OCI-LY3 (cell line): ENCODE measurements at regions not wholly inside any gene's neighbourhood (a gene's known extent, or its start where the extent isn't known, plus 50 kb on each side); places are given as distances from the start of the nearest gene placed in this dataset.

Experiments used
- H2AFZ ChIP-seq: fragments of 200-600, 300-600 bp; shearing (Covaris generic); 2 replicates; pipeline ENCODE4 v1.6.0; 2014; ENCODE audit warnings: antibody characterized with exemption, low read depth, low read length
- H3K27ac ChIP-seq: fragments of 200-600, 300-600 bp; sonication (generic); 2 replicates; pipeline ENCODE4 v1.5.1; 2014; ENCODE audit warnings: mild to moderate bottlenecking, low read length, moderate library complexity, mixed read lengths
- H3K27me3 ChIP-seq: fragments of 200-600, 300-600 bp; sonication (generic); 2 replicates; pipeline ENCODE4 v1.6.1; 2014; ENCODE audit warnings: low read depth, low read length, mixed read lengths
- H3K36me3 ChIP-seq: fragments of 200-600, 300-600 bp; sonication (generic); replicated peaks from 2 replicates; pipeline ENCODE3; 2014; ENCODE audit warnings: low read depth, low read length, mixed read lengths
- H3K4me1 ChIP-seq: fragments of 300-600, 200-600 bp; sonication (generic); 2 replicates; pipeline ENCODE4 v1.6.1; 2014; ENCODE audit warnings: low read length, mixed read lengths
- H3K4me2 ChIP-seq: fragments of 200-600, 300-600 bp; sonication (generic); 2 replicates; pipeline ENCODE4 v1.6.1; 2014; ENCODE audit warnings: low read length, mixed read lengths
- H3K4me3 ChIP-seq: fragments of 300-600, 200-600 bp; sonication (generic); 2 replicates; pipeline ENCODE4 v1.5.1; 2014; ENCODE audit warnings: antibody characterized with exemption, mild to moderate bottlenecking, low read length, moderate library complexity
- H3K79me2 ChIP-seq: fragments of 300-600, 200-600 bp; shearing (Covaris generic); 2 replicates; pipeline ENCODE4 v1.6.1; 2014; ENCODE audit warnings: mild to moderate bottlenecking, low read length, mixed read lengths
- H3K9ac ChIP-seq: fragments of 300-600, 200-600 bp; shearing (Covaris generic); 2 replicates; pipeline ENCODE4 v1.6.0; 2014; ENCODE audit warnings: mild to moderate bottlenecking, low read length, moderate library complexity
- H3K9me3 ChIP-seq: fragments of 200-600, 300-600 bp; shearing (Covaris generic); 2 replicates; pipeline ENCODE4 v1.6.1; 2014; ENCODE audit warnings: low read length, mixed read lengths; ENCODE audit not compliant: insufficient read depth
- H4K20me1 ChIP-seq: fragments of 200-600, 300-600 bp; sonication (generic); 2 replicates; pipeline ENCODE4 v1.6.1; 2016; ENCODE audit warnings: low read length, mixed read lengths; ENCODE audit not compliant: insufficient read depth
- EZH2phosphoT487 ChIP-seq: fragments of 200-600 bp; shearing (Covaris generic); IDR thresholded peaks from 2 replicates; pipeline ENCODE4 v1.6.1; 2018; ENCODE audit warnings: antibody characterized with exemption, mixed run types, low read depth
- TF ChIP-seq, protein P1 (sequence below): fragments of 200-600, 300-600 bp; sonication (generic); IDR thresholded peaks from 2 replicates; pipeline ENCODE4 v1.5.1; 2014; ENCODE audit warnings: antibody characterized with exemption, low read length, low read depth

DNA sequence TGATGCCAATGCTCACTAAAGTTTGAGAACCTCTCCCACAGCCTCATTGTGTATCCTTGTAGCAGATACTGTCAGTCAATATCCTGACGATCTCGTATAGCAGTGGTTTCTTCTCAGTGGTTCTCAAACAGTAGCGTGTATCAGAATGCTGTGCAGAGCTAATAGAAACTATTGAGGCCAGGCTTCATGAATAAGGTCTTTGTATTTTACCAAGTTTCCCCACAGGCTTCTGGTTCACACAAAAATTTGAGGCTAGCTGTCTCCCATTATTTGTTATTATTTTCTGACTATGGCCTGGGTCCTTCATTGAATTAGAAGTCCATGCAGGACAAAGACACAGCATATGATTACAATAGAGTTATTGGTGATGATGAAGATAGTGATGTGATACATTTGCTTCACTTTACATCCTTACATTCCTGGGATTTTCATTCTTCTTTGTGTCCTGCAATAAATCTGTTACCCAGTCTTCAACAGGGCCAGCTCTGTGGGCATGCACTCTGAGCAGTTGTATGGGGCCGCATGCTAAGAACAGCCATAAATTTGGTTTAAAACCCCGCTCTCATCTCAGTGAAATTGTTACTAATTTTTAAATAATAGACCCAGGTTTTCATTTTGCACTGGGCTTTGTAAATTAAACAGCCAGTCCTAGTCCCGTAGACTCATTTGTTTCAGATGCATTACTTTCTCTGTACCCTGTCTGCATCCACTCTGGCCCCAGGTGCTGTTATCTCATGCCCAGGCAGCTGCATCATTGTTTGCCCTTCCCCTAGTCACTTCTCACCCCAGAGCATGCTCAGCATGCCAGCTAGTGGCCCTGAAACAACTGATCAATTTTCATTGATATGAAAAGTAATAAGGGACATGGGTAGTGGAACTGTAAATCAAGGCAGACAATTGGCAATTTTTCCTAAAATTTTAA is 199.9 kb upstream of the PIK3R1 start:
- Histone ChIP-seq H3K4me2 (no peak overlapping the region), H3K27ac (no peak overlapping the region), H3K27me3 (no peaks in the 10 kb centered on the region), H3K4me3 (no peak overlapping the region), H3K36me3 (no peaks in the 10 kb centered on the region), H3K9ac (no peak overlapping the region), H3K79me2 (no peaks in the 10 kb centered on the region), H2AFZ (no peak overlapping the region), H3K4me1 (no peaks in the 10 kb centered on the region), H4K20me1 (no peaks in the 10 kb centered on the region), H3K9me3 (no peaks in the 10 kb centered on the region)
- no peak for TF ChIP-seq EZH2phosphoT487
- TF ChIP-seq, protein P1, sequence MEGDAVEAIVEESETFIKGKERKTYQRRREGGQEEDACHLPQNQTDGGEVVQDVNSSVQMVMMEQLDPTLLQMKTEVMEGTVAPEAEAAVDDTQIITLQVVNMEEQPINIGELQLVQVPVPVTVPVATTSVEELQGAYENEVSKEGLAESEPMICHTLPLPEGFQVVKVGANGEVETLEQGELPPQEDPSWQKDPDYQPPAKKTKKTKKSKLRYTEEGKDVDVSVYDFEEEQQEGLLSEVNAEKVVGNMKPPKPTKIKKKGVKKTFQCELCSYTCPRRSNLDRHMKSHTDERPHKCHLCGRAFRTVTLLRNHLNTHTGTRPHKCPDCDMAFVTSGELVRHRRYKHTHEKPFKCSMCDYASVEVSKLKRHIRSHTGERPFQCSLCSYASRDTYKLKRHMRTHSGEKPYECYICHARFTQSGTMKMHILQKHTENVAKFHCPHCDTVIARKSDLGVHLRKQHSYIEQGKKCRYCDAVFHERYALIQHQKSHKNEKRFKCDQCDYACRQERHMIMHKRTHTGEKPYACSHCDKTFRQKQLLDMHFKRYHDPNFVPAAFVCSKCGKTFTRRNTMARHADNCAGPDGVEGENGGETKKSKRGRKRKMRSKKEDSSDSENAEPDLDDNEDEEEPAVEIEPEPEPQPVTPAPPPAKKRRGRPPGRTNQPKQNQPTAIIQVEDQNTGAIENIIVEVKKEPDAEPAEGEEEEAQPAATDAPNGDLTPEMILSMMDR: no peak

DNA sequence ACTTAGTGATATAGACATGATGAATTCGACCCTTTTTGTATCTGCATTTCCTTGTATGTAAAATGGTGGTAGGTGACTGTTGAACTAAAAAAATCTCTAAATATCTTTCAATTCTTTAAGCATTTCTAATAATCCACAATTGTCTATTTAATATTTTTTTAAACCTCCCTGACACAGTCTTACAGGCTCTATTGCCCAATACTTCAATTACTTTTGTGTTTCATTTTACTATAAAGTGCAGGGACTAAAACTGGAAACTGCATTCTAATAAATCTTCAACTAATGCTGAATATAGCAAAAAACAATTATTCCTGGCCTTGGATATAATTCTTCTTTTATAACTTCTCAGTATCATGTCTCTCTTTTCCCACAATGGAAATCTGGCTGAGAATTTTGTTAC is 202.7 kb upstream of the PIK3R1 start:
- Histone ChIP-seq H3K4me1 (no peaks in the 10 kb centered on the region), H3K79me2 (no peaks in the 10 kb centered on the region), H3K36me3 (no peaks in the 10 kb centered on the region), H3K9me3 (no peaks in the 10 kb centered on the region), H4K20me1 (no peaks in the 10 kb centered on the region), H3K27me3 (no peaks in the 10 kb centered on the region), H3K4me2 (no peak overlapping the region), H3K27ac (no peak overlapping the region), H2AFZ (no peak overlapping the region), H3K9ac (no peak overlapping the region), H3K4me3 (no peak overlapping the region)
- TF ChIP-seq, protein P1: no peak
- no peak for TF ChIP-seq EZH2phosphoT487

DNA sequence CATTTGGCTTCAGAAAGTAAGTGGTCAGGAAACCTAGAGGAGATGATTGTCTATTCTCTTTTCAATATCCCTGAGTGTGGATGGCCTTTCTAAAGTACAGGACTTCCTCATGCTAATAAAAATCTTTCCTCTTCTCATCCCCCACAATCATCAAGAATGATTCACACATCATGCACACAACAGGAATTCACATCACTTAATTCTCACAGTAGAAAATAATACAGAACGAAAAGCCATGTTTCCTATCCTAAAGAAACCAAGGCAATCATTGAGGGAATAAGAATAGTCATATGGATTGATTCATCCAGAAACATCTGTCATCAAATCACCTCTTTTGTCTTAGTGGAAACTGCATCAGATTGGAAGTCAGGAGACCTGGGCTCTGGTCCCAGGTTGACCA is 203.1 kb upstream of the PIK3R1 start:
- Histone ChIP-seq H3K4me3 (no peak overlapping the region), H2AFZ (no peak overlapping the region), H4K20me1 (no peaks in the 10 kb centered on the region), H3K9ac (no peak overlapping the region), H3K79me2 (no peaks in the 10 kb centered on the region), H3K9me3 (no peaks in the 10 kb centered on the region), H3K27ac (no peak overlapping the region), H3K4me1 (no peaks in the 10 kb centered on the region), H3K27me3 (no peaks in the 10 kb centered on the region), H3K36me3 (no peaks in the 10 kb centered on the region), H3K4me2 (no peak overlapping the region)
- TF ChIP-seq, protein P1: no peak
- no peak for TF ChIP-seq EZH2phosphoT487

DNA sequence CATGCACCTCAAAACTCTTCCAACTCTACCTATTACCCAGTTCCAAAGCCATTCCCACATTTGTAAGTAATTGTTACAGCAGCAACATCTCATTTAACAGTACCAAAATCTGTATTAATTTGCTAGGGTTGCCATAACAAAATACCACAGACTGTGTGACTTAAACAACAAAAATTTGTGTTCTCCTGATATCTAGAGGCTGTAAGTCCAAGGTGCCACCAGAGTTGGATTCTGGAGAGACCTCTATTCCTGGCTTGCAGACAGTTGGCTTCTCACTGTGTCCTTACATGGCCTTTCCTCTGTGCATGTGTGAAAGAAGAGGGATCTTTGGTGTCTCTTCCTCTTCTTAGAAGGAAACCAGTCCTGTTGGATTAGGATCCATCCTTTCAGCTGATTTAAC is 203.8 kb upstream of the PIK3R1 start:
- Histone ChIP-seq H3K27me3 (no peaks in the 10 kb centered on the region), H3K9me3 (no peaks in the 10 kb centered on the region), H3K27ac (no peak overlapping the region), H3K79me2 (no peaks in the 10 kb centered on the region), H3K36me3 (no peaks in the 10 kb centered on the region), H3K9ac (no peak overlapping the region), H3K4me1 (no peaks in the 10 kb centered on the region), H4K20me1 (no peaks in the 10 kb centered on the region), H3K4me3 (no peak overlapping the region), H2AFZ (no peak overlapping the region), H3K4me2 (no peak overlapping the region)
- TF ChIP-seq, protein P1: no peak
- TF ChIP-seq EZH2phosphoT487: no peak
